ENCODE measurements at regions not wholly inside any gene's neighbourhood (a gene's known extent, or its start where the extent isn't known, plus 50 kb on each side); places are given as distances from the start of the nearest gene placed in this dataset.

DNA sequence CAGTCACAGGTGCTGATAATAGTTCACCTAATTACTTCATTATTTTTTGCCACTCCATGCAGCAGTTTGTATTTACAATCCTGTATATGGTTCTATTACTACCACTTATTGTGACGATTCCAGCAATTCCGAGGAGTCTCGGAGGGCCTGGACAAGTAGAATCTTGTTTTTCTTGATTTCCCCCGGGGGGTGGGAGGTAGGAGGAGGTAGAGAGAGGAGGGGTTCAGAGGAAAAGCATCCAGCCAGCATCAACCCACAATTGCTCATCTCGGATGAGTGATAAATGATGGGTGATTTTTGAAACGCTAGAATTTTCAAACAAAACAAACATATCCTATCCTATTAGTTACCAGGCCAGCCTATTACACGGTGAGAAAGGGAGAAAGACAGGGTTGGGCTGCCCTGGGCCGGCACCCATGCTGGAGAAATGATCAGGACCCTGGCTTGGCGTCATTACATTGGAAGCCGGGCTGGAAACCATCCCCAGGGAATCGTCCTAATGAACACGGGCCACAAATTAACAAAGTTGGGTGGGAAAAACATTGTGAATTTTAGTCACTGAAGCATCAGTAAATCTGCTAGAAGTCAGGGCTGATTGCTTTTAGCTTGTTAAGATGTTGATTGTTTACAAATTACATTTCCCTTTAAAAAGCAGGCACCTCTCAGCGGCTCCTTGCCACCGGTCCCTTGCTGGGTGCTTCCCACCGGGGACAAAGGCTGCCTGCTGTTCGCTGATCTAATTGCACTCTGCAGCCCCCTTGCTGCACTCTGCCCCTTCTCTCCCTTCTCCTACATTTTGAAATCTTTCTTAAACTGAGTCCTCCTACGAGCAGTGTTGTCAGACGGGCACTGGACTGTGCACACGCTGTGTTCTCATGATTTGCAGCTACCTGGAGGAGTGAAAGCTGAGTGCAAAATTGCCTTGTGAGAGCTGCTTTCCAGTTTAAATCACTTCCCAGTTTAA, 95.5 kb downstream of the FAM204A start:
- H3K27ac Mint-ChIP-seq, result no peak overlapping the region
- ATAC-seq (no peak), DNase-seq (no peak)
- H3K36me3 Mint-ChIP-seq, result no peaks in the 10 kb centered on the region
- peaks cover 55% of the 10 kb centered on the region for H3K27me3 Mint-ChIP-seq
- H3K9me3 Mint-ChIP-seq (ENCODE audit: low read depth), result no peaks in the 10 kb centered on the region
- H3K4me1 Mint-ChIP-seq, result no peaks in the 10 kb centered on the region
- CTCF ChIA-PET, result interaction anchor here (1.3 kb wide), 1 partner anchor 13 kb away, joined by 4 read pairs; no protein-coding TSS in a partner anchor
- no peak overlapping the region for H3K4me3 Mint-ChIP-seq

DNA sequence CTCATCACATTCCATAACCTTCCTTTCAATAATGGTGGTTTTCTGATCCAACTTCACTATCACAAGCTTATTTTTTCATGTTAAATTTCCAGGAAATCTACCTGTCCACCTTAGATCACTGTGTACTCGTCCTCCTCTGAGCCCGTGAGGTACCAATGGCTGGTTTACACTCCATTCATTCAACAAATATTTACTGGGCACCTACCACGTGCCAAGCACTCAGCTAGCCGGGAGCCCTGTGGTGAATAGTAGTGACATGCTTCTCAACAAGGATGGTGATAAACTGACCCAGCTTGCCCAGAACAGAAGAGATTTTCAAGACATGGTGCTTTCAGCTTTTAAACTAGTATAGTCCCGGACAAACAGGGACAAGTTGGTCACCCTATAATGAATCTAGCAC, 98.2 kb downstream of the FAM204A start:
- Mint-ChIP-seq H3K27me3 (peaks cover 46% of the 10 kb centered on the region), H3K27ac (no peak overlapping the region)
- CTCF ChIA-PET, result interaction anchor here (0.8 to 2.0 kb wide), 4 partner anchors 15 to 1027 kb away, joined by 5 to 10 read pairs (median 6); no protein-coding TSS in a partner anchor

DNA sequence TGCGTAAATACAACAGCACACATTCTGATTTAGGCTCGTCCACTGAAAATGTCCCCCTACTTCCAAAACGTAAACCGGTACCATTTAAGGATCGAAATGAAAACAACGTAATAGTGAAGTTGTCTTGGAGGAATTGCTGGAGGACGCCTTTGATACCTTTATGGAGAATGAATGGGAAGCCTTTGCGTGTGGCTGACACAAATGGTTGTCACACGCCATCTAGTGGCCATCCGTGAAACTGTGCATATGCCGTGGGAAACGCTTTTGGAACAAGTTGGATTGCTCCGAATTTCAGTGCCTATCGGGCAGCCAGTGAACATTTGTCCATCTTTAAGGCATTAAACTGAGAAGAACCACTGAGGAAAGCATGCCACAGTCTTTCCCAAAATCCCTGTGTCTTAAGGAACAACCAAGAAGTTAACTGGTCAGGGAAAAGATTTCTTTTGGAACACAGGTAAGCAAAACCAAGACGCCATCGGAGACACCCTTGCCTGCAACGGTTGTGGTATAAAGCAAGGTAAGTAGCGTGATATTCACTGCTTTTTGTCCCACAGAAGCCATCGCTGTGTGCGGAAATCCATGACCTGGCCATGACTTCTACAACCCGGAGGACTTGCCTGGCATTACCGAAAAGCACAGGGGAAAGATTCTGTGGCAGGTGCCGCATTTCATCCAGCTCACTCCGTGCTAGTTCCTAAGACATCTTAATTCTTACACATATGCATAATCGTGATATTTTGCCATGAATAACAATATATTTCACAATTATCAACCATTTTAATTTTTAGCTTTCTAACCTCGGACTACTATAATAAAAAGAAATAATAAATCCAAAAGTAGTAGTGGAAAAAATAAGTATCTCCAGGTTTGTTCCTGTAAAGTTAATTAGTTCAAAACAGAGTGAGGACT, 100.6 kb downstream of the FAM204A start:
- DNase-seq (peak; percentile 75), ATAC-seq (no peak)
- peaks cover 30% of the 10 kb centered on the region for H3K27me3 Mint-ChIP-seq
- no peaks in the 10 kb centered on the region for H3K4me1 Mint-ChIP-seq
- no peaks in the 10 kb centered on the region for H3K36me3 Mint-ChIP-seq
- H3K4me3 Mint-ChIP-seq, result no peak overlapping the region
- H3K9me3 Mint-ChIP-seq (ENCODE audit: low read depth), result no peaks in the 10 kb centered on the region
- no peak overlapping the region for H3K27ac Mint-ChIP-seq
- CTCF ChIA-PET, result interaction anchor here (0.8 to 2.4 kb wide), 5 partner anchors 10 to 745 kb away, joined by 4 to 16 read pairs (median 6); no protein-coding TSS in a partner anchor

More for the DNA sequence above, 98.2 kb downstream of the FAM204A start:
- H3K9me3 Mint-ChIP-seq (ENCODE audit: low read depth), result no peaks in the 10 kb centered on the region
- H3K4me3 Mint-ChIP-seq, result no peak overlapping the region
- DNase-seq (no peak), ATAC-seq (no peak)
- no peaks in the 10 kb centered on the region for H3K36me3 Mint-ChIP-seq
- no peaks in the 10 kb centered on the region for H3K4me1 Mint-ChIP-seq

DNA sequence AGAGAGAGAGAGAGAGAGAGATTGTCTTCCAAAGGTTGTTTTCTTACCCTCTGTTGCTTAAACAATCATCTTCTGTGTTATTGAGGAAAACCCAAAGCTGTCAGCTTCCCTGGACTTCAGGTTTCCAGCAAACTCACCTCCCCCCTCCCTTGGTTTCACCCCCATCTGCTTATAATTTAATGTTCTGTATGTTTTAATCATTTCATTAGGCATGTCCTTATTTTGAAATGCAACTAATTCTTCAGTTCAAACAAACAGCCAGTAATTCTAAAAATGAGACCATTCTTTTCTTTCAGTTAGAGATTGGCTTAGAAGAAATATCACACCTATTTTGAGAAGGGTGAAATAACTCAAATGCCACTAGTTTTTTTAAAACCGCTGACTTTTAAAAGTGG, 102.9 kb downstream of the FAM204A start:
- CTCF ChIA-PET, result interaction anchor here (2.4 kb wide), 1 partner anchor 743 kb away, joined by 16 read pairs; no protein-coding TSS in a partner anchor
- Mint-ChIP-seq H3K36me3 (no peaks in the 10 kb centered on the region), H3K9me3 (ENCODE audit: low read depth) (no peaks in the 10 kb centered on the region), H3K27ac (no peak overlapping the region), H3K27me3 (peaks cover 16% of the 10 kb centered on the region), H3K4me1 (no peaks in the 10 kb centered on the region), H3K4me3 (no peak overlapping the region)
- ATAC-seq, result no peak
- no peak for DNase-seq

DNA sequence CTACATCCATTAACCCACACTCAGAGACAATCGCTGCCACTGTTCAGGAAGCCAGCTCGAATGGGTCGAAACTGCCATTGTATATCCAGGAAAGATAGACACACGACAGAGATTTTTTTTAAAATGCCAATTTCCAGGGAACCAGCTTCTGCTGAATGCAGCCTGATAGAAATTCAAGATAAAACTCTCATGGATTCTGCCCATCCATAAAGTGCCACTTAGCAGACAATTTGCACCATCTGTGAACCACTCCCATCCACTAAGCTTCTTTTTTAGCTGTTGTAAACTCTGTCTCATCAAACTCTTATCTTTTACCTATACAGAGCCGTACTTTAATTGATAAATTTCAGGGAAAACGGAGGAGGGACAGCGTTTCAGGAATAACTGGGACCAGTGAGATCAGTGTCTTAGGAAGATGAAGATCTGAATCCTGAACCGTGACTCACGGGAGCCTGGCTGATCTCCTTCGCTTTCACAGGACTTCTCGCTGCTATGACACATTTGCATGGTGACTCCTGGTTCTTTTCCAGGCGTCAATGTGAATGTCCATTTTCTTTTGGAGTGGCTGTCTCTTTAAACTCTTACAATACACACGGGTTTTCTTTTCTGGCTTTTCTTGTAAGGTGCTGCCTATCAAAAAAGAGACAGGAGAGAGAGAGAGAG, 103.4 kb downstream of the FAM204A start:
- Mint-ChIP-seq H3K4me1 (no peaks in the 10 kb centered on the region), H3K9me3 (ENCODE audit: low read depth) (no peaks in the 10 kb centered on the region), H3K36me3 (no peaks in the 10 kb centered on the region), H3K27ac (no peak overlapping the region), H3K27me3 (peaks cover 13% of the 10 kb centered on the region), H3K4me3 (no peak overlapping the region)
- DNase-seq, result no peak
- CTCF ChIA-PET, result no interaction called here
- no peak for ATAC-seq

DNA sequence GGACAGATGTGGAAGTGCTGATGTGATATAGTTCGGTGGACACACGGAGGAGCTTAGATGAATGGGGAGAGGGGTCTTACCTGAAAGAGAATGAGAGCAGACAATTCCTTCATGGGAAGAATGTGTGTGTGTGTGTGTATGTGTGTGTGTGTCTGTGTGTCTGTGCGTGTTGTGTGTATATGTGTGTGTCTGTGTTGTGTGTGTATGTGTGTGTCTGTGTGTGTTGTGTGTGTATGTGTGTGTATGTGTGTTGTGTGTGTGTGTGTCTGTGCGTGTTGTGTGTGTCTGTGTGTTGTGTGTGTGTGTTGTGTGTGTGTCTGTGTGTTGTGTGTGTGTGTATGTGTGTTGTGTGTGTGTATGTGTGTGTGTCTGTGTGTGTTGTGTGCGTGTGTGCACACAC, 104.2 kb downstream of the FAM204A start:
- CTCF ChIA-PET, result no interaction called here
- H3K4me1 Mint-ChIP-seq, result no peaks in the 10 kb centered on the region
- H3K27ac Mint-ChIP-seq, result no peak overlapping the region
- no peaks in the 10 kb centered on the region for H3K36me3 Mint-ChIP-seq
- no peaks in the 10 kb centered on the region for H3K9me3 Mint-ChIP-seq (ENCODE audit: low read depth)
- ATAC-seq, result no peak
- H3K27me3 Mint-ChIP-seq, result peaks cover 13% of the 10 kb centered on the region
- DNase-seq, result no peak
- no peak overlapping the region for H3K4me3 Mint-ChIP-seq

DNA sequence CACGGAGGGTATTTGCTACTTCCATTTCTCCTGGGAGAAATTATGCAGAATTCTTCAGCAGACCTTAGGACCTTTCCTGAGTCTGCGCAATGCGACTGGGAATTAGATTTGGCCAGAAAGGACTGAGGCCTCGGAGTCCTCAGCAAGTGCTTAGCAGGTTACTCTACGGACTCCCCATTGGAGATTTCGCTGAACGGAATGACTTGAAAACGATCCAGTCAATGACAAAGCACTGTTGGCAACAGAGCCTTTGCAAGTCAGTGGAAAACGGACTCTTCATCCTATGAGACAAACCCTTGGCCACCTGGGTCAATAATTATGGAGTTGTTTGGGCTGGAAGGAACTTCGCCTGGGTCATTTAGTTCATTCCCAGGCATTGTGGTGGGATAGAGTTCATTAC, 107.4 kb downstream of the FAM204A start:
- DNase-seq, result no peak
- H3K9me3 Mint-ChIP-seq (ENCODE audit: low read depth), result no peaks in the 10 kb centered on the region
- CTCF ChIA-PET, result no interaction called here
- no peak overlapping the region for H3K27ac Mint-ChIP-seq
- no peak overlapping the region for H3K4me3 Mint-ChIP-seq
- no peak for ATAC-seq
- no peaks in the 10 kb centered on the region for H3K4me1 Mint-ChIP-seq
- H3K27me3 Mint-ChIP-seq, result peaks cover 14% of the 10 kb centered on the region
- no peaks in the 10 kb centered on the region for H3K36me3 Mint-ChIP-seq

DNA sequence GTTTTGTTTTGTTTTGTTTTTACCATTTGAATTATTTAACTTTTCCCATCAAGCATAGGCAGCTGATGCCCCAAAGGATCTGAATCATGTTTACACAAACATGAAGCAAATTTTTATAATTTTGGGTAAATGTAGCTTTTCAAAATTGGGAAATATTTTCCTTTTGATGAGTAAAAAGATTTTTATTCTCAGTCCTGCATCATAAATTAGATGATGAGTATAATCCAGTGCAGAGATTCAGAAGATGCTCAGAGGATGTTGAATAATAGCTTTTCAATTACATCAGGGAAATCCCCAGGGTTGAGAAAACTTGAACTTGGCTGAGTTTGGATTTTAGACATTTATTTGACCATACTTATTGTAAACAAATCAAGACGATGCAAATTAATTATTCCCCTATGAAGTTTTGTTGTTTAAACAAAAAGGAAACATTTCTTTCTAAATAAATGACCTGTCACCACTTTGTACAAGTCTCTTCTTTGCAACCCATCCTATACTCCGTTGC, 121.7 kb downstream of the FAM204A start:
- H3K4me1 Mint-ChIP-seq, result no peaks in the 10 kb centered on the region
- CTCF ChIA-PET, result no interaction called here
- ATAC-seq (no peak), DNase-seq (no peak)
- H3K4me3 Mint-ChIP-seq, result no peak overlapping the region
- no peak overlapping the region for H3K27ac Mint-ChIP-seq
- no peaks in the 10 kb centered on the region for H3K9me3 Mint-ChIP-seq (ENCODE audit: low read depth)
- peaks cover 9% of the 10 kb centered on the region for H3K27me3 Mint-ChIP-seq
- no peaks in the 10 kb centered on the region for H3K36me3 Mint-ChIP-seq

DNA sequence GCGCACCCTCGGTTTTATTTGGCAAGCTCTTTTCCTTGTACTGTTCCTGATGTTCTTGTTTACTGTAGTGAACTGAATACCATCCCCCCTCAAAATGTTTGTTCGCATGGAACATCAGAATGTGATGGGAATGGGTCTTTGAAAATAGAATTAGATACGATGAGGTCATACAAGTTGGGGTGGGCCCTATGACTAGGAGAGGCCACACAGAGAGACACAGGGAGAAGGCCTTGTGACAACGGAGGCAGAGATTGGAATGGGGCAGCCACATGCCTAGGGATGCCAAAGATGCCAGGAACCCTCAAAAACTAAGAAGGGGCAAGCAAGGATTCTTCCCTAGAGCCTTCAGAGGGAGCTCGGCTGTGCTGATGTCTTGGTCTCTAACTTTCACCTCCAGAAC, 123.6 kb downstream of the FAM204A start:
- CTCF ChIA-PET, result no interaction called here
- Mint-ChIP-seq H3K4me3 (no peak overlapping the region), H3K27ac (no peak overlapping the region), H3K27me3 (peaks cover 4% of the 10 kb centered on the region), H3K9me3 (ENCODE audit: low read depth) (no peaks in the 10 kb centered on the region), H3K36me3 (no peaks in the 10 kb centered on the region), H3K4me1 (no peaks in the 10 kb centered on the region)
- DNase-seq (no peak), ATAC-seq (no peak)

DNA sequence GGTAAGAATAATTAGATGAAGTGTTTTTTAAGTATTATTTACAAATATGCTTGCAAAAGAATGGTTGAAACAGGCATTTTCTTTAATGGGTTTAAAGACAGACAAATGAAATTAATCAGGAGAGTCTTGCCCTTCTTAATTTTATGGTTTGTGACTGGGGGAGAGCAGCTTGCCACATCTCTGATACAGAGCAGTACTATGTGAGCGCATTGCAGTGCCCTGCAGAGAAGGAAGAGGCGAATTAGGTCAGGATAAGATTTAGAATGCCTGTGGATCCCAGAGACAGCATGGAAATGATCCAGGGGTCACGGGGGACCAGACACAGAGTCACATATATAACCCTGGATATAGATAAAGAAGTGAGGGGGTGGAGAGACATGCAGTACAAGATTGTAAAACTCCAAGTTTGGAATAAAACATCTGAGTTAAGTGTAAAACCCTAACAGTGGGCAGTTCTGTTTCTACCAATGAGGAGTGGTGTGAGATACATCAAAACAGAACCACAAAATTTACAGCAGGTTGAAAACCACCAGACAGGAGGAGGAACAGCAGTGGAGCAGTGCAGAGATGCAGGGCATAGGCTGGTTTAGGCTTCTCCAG, 125.5 kb downstream of the FAM204A start:
- CTCF ChIA-PET, result no interaction called here
- no peaks in the 10 kb centered on the region for H3K36me3 Mint-ChIP-seq
- DNase-seq (no peak), ATAC-seq (no peak)
- H3K4me3 Mint-ChIP-seq, result no peak overlapping the region
- no peaks in the 10 kb centered on the region for H3K4me1 Mint-ChIP-seq
- no peaks in the 10 kb centered on the region for H3K9me3 Mint-ChIP-seq (ENCODE audit: low read depth)
- H3K27ac Mint-ChIP-seq, result no peak overlapping the region
- H3K27me3 Mint-ChIP-seq, result peaks cover 9% of the 10 kb centered on the region

DNA sequence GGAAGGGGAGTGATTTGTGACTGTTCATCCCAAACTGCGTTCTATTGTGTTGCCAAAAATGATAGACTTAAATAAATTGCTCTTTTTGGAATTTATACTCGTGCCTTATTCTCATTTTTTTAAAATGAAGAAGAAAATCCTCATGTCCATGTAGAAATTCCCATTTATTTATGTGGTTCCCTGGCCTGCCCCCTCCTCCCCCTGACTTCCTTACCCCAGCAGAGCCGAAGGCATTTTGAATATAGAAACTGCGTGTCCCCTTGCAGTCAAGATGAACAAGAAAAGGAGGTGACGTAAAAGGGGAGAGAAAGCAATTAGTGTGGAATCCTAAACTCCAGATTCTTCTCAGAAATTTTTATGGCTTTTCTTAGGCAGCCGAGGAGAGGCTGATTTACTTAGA, 126.1 kb downstream of the FAM204A start:
- ATAC-seq, result no peak
- Mint-ChIP-seq H3K9me3 (ENCODE audit: low read depth) (no peaks in the 10 kb centered on the region), H3K27ac (no peak overlapping the region)

DNA sequence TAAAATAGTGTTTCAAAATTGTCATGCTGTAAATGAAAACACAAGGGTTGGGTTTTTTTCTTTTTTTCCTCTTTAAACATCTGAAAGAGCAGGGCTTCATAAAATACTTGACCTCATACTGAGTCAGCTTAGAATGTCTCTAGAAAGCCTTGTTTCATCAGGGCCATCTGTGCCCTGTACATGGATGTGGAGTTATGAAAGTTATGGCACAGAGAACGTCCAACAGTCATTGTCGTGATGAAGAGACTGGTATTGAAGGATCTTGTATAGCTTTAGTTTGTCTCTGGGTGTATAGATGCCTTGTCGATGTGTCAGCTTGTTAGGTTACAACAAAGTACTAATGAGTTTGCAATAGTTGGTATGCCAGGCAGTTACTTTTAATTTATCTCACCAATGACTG, 127.3 kb downstream of the FAM204A start:
- no peak for DNase-seq
- CTCF ChIA-PET, result no interaction called here
- peaks cover 9% of the 10 kb centered on the region for H3K27me3 Mint-ChIP-seq

More for the DNA sequence above, 126.1 kb downstream of the FAM204A start:
- H3K27me3 Mint-ChIP-seq, result peaks cover 9% of the 10 kb centered on the region
- H3K36me3 Mint-ChIP-seq, result no peaks in the 10 kb centered on the region
- H3K4me1 Mint-ChIP-seq, result no peaks in the 10 kb centered on the region
- CTCF ChIA-PET, result no interaction called here
- no peak for DNase-seq
- no peak overlapping the region for H3K4me3 Mint-ChIP-seq

More for the DNA sequence above, 127.3 kb downstream of the FAM204A start:
- no peaks in the 10 kb centered on the region for H3K36me3 Mint-ChIP-seq
- no peak for ATAC-seq
- no peaks in the 10 kb centered on the region for H3K9me3 Mint-ChIP-seq (ENCODE audit: low read depth)
- no peak overlapping the region for H3K27ac Mint-ChIP-seq
- no peak overlapping the region for H3K4me3 Mint-ChIP-seq
- no peaks in the 10 kb centered on the region for H3K4me1 Mint-ChIP-seq
